ENCODE measurements at regions not wholly inside any gene's neighbourhood (a gene's known extent, or its start where the extent isn't known, plus 50 kb on each side); places are given as distances from the start of the nearest gene placed in this dataset.

GRCh38 chr9:29176231-29176630 lies 1603.0 kb upstream of the C9orf72 start:
- TF ChIP-seq, protein P1, sequence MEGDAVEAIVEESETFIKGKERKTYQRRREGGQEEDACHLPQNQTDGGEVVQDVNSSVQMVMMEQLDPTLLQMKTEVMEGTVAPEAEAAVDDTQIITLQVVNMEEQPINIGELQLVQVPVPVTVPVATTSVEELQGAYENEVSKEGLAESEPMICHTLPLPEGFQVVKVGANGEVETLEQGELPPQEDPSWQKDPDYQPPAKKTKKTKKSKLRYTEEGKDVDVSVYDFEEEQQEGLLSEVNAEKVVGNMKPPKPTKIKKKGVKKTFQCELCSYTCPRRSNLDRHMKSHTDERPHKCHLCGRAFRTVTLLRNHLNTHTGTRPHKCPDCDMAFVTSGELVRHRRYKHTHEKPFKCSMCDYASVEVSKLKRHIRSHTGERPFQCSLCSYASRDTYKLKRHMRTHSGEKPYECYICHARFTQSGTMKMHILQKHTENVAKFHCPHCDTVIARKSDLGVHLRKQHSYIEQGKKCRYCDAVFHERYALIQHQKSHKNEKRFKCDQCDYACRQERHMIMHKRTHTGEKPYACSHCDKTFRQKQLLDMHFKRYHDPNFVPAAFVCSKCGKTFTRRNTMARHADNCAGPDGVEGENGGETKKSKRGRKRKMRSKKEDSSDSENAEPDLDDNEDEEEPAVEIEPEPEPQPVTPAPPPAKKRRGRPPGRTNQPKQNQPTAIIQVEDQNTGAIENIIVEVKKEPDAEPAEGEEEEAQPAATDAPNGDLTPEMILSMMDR (tag by site-specific recombination; IDR thresholded peaks at IDR 0.05) = no peak
- TF ChIP-seq ZEB2 (tag by site-specific recombination; IDR thresholded peaks at IDR 0.05) (no peak), ZNF423 (tag by site-specific recombination; IDR thresholded peaks at IDR 0.05) (no peak), KLF9 (tag by site-specific recombination; IDR thresholded peaks at IDR 0.05; ENCODE audit: low read depth) (no peak), ZNF138 (tag by site-specific recombination; IDR thresholded peaks at IDR 0.05; ENCODE audit: borderline replicate concordance) (no peak), BCL11A (tag by site-specific recombination; IDR thresholded peaks at IDR 0.05; ENCODE audit: low read depth) (no peak), ZNF184 (tag by site-specific recombination; IDR thresholded peaks at IDR 0.05) (no peak), ZBTB10 (tag by site-specific recombination; IDR thresholded peaks at IDR 0.05) (no peak)
- TF ChIP-seq, protein P2, sequence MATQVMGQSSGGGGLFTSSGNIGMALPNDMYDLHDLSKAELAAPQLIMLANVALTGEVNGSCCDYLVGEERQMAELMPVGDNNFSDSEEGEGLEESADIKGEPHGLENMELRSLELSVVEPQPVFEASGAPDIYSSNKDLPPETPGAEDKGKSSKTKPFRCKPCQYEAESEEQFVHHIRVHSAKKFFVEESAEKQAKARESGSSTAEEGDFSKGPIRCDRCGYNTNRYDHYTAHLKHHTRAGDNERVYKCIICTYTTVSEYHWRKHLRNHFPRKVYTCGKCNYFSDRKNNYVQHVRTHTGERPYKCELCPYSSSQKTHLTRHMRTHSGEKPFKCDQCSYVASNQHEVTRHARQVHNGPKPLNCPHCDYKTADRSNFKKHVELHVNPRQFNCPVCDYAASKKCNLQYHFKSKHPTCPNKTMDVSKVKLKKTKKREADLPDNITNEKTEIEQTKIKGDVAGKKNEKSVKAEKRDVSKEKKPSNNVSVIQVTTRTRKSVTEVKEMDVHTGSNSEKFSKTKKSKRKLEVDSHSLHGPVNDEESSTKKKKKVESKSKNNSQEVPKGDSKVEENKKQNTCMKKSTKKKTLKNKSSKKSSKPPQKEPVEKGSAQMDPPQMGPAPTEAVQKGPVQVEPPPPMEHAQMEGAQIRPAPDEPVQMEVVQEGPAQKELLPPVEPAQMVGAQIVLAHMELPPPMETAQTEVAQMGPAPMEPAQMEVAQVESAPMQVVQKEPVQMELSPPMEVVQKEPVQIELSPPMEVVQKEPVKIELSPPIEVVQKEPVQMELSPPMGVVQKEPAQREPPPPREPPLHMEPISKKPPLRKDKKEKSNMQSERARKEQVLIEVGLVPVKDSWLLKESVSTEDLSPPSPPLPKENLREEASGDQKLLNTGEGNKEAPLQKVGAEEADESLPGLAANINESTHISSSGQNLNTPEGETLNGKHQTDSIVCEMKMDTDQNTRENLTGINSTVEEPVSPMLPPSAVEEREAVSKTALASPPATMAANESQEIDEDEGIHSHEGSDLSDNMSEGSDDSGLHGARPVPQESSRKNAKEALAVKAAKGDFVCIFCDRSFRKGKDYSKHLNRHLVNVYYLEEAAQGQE (tag by site-specific recombination; IDR thresholded peaks at IDR 0.05) = no peak

Measured in HEK293 (cell line).